ENCODE measurements at regions not wholly inside any gene's neighbourhood (a gene's known extent, or its start where the extent isn't known, plus 50 kb on each side); places are given as distances from the start of the nearest gene placed in this dataset.

DNA sequence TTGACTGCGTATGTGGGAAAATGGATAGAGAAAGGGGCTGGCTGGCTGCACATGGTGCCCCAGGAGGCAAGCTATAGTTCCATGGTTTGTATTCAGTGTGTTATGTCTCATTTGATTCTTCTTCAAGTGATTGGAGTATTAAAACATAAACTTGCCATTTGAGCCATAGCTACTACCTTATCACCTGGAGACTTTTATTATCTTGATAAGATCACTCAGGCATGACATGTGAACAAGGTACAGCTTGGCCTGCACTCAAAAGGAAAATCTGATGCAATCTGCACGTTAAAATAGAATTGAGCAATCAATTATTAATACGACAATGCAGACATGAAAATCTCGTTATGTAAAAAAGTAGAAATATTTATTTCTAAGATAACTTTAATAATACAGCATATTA is 116.9 kb downstream of the RND3 start:
- no peak overlapping the region for H3K4me2 ChIP-seq (ENCODE audit: extremely low read depth, insufficient read depth, low read length)
- no peaks in the 10 kb centered on the region for H3K4me1 ChIP-seq (ENCODE audit: control insufficient read depth, extremely low read depth, insufficient read depth, low read length)
- H2AFZ ChIP-seq (ENCODE audit: low read length), result no peak overlapping the region
- H3K36me3 ChIP-seq (ENCODE audit: control insufficient read depth, insufficient read depth, low read length), result no peaks in the 10 kb centered on the region
- no peak overlapping the region for H3K4me3 ChIP-seq (replicated peaks in 1 of 4; ENCODE audit: control extremely low read depth in 1 of 4, insufficient read depth in 1 of 4, low read depth in 3 of 4, low read length in 4 of 4)
- H3K9me3 ChIP-seq (ENCODE audit: control insufficient read depth, insufficient read depth, low read depth, low read length), result no peaks in the 10 kb centered on the region
- TF ChIP-seq, protein P1, sequence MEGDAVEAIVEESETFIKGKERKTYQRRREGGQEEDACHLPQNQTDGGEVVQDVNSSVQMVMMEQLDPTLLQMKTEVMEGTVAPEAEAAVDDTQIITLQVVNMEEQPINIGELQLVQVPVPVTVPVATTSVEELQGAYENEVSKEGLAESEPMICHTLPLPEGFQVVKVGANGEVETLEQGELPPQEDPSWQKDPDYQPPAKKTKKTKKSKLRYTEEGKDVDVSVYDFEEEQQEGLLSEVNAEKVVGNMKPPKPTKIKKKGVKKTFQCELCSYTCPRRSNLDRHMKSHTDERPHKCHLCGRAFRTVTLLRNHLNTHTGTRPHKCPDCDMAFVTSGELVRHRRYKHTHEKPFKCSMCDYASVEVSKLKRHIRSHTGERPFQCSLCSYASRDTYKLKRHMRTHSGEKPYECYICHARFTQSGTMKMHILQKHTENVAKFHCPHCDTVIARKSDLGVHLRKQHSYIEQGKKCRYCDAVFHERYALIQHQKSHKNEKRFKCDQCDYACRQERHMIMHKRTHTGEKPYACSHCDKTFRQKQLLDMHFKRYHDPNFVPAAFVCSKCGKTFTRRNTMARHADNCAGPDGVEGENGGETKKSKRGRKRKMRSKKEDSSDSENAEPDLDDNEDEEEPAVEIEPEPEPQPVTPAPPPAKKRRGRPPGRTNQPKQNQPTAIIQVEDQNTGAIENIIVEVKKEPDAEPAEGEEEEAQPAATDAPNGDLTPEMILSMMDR (conservative IDR thresholded peaks at IDR 0.05 in 1 of 2, IDR thresholded peaks at IDR 0.05 in 1 of 2; ENCODE audit: low read depth in 1 of 2, low read length in 2 of 2), result no peak
- TF ChIP-seq EZH2 (IDR thresholded peaks at IDR 0.05; ENCODE audit: low read length, missing control alignments), result no peak
- no peaks in the 10 kb centered on the region for H4K20me1 ChIP-seq (ENCODE audit: control insufficient read depth, extremely low read depth, insufficient read depth, low read length)
- H3K79me2 ChIP-seq (ENCODE audit: control insufficient read depth, insufficient read depth, low read length), result no peaks in the 10 kb centered on the region
- H3K9ac ChIP-seq (ENCODE audit: insufficient read depth, low read length), result no peak overlapping the region
- no peak overlapping the region for H3K27ac ChIP-seq (ENCODE audit: insufficient read depth, low read length)
- DNase-seq (ENCODE audit: low read depth in 2 of 2), result no peak
- H3K27me3 ChIP-seq (ENCODE audit: control insufficient read depth, insufficient read depth, low read length), result no peaks in the 10 kb centered on the region

DNA sequence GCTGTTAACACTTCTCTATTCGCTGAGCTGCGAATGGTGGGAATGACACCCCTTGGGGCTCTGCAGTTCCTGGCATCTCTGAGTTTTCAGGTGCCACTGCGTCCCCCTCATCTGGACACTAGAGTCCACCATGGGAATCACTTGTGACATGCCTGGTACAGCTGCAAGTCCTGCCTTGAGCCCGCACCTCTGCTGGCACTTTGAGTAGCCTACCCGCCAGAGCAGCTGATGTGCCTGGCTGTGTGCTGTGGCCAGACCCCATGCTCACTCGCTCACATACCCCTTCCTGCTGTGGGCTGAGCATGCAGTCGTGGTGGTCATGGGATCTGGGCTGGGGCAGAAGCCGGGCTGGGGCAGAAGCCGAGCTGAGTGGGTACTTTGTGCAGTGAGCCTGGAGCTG is 117.6 kb downstream of the RND3 start:
- H3K4me2 ChIP-seq (ENCODE audit: extremely low read depth, insufficient read depth, low read length), result no peak overlapping the region
- no peak for DNase-seq (ENCODE audit: low read depth in 2 of 2)

GRCh38 chr2:150358468-150358807 is 129.0 kb downstream of the RND3 start:
- Histone ChIP-seq H3K4me1 (ENCODE audit: control insufficient read depth, extremely low read depth, insufficient read depth, low read length) (no peaks in the 10 kb centered on the region), H4K20me1 (ENCODE audit: control insufficient read depth, extremely low read depth, insufficient read depth, low read length) (no peaks in the 10 kb centered on the region), H2AFZ (ENCODE audit: low read length) (no peak overlapping the region), H3K27me3 (ENCODE audit: control insufficient read depth, insufficient read depth, low read length) (no peaks in the 10 kb centered on the region), H3K4me2 (ENCODE audit: extremely low read depth, insufficient read depth, low read length) (no peak overlapping the region), H3K4me3 (replicated peaks in 1 of 4; ENCODE audit: control extremely low read depth in 1 of 4, insufficient read depth in 1 of 4, low read depth in 3 of 4, low read length in 4 of 4) (no peak overlapping the region), H3K9ac (ENCODE audit: insufficient read depth, low read length) (no peak overlapping the region), H3K36me3 (ENCODE audit: control insufficient read depth, insufficient read depth, low read length) (no peaks in the 10 kb centered on the region), H3K9me3 (ENCODE audit: control insufficient read depth, insufficient read depth, low read depth, low read length) (no peaks in the 10 kb centered on the region), H3K27ac (ENCODE audit: insufficient read depth, low read length) (no peak overlapping the region), H3K79me2 (ENCODE audit: control insufficient read depth, insufficient read depth, low read length) (no peaks in the 10 kb centered on the region)
- no peak for DNase-seq (ENCODE audit: low read depth in 2 of 2)
- no peak for TF ChIP-seq EZH2 (IDR thresholded peaks at IDR 0.05; ENCODE audit: low read length, missing control alignments)
- TF ChIP-seq, protein P1 (conservative IDR thresholded peaks at IDR 0.05 in 1 of 2, IDR thresholded peaks at IDR 0.05 in 1 of 2; ENCODE audit: low read depth in 1 of 2, low read length in 2 of 2), result no peak

More for the DNA sequence above, 117.6 kb downstream of the RND3 start:
- no peak for TF ChIP-seq EZH2 (IDR thresholded peaks at IDR 0.05; ENCODE audit: low read length, missing control alignments)
- TF ChIP-seq, protein P1 (conservative IDR thresholded peaks at IDR 0.05 in 1 of 2, IDR thresholded peaks at IDR 0.05 in 1 of 2; ENCODE audit: low read depth in 1 of 2, low read length in 2 of 2), result no peak
- Histone ChIP-seq H3K9me3 (ENCODE audit: control insufficient read depth, insufficient read depth, low read depth, low read length) (no peaks in the 10 kb centered on the region), H3K79me2 (ENCODE audit: control insufficient read depth, insufficient read depth, low read length) (no peaks in the 10 kb centered on the region), H3K27me3 (ENCODE audit: control insufficient read depth, insufficient read depth, low read length) (no peaks in the 10 kb centered on the region), H3K9ac (ENCODE audit: insufficient read depth, low read length) (no peak overlapping the region), H4K20me1 (ENCODE audit: control insufficient read depth, extremely low read depth, insufficient read depth, low read length) (no peaks in the 10 kb centered on the region), H3K4me1 (ENCODE audit: control insufficient read depth, extremely low read depth, insufficient read depth, low read length) (no peaks in the 10 kb centered on the region), H3K27ac (ENCODE audit: insufficient read depth, low read length) (no peak overlapping the region), H3K4me3 (replicated peaks in 1 of 4; ENCODE audit: control extremely low read depth in 1 of 4, insufficient read depth in 1 of 4, low read depth in 3 of 4, low read length in 4 of 4) (no peak overlapping the region), H2AFZ (ENCODE audit: low read length) (no peak overlapping the region), H3K36me3 (ENCODE audit: control insufficient read depth, insufficient read depth, low read length) (no peaks in the 10 kb centered on the region)

Measured in fibroblast of lung (primary cell).